HG02610 (cell line): ENCODE measurements at regions not wholly inside any gene's neighbourhood (a gene's known extent, or its start where the extent isn't known, plus 50 kb on each side); places are given as distances from the start of the nearest gene placed in this dataset.

Experiments used
- ATAC-seq: cut with Tn5 transposase; IDR thresholded peaks from one replicate; pipeline ENCODE4 v1.9.1; 2021; ENCODE audit warnings: mild to moderate bottlenecking, moderate library complexity; ENCODE audit not compliant: unreplicated experiment

DNA sequence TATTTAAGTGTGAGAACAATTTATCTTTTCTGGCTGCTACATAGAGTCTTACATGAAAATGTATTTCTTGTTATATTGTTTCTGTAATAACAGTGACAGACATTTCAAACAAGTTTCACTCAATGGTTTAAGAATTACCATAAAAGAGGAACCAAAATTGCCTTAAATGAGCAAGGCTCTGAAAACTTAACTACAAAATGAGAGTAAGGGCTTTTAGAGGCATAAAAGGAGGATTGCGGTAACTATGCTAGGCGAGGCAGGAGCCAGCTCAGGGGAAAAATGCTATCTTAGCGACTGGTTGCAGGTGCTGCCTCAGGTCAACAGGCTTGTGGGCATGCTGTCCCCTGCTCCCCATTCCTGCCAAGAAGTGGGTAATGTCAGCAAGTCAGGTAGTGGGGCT, 81.7 kb upstream of the MSI2 start:
- ATAC-seq: peak; percentile 75

DNA sequence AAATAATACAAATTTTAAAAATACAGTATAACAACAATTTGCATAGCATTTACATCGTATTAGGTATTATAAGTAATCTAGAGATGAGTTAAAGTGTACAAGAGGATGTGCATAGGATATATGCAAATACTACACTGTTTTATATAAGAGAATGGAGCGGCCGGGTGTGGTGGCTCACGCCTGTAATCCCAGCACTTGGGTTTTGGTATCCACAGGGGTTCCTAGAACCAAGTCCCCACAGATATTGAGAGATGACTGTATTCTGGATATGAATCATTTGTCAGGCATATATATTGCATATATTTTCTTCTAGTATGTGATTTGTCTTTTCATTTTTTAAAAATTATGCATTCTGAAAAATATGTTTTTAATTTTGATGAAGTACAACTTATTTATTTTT, 77.5 kb upstream of the MSI2 start:
- ATAC-seq: no peak

DNA sequence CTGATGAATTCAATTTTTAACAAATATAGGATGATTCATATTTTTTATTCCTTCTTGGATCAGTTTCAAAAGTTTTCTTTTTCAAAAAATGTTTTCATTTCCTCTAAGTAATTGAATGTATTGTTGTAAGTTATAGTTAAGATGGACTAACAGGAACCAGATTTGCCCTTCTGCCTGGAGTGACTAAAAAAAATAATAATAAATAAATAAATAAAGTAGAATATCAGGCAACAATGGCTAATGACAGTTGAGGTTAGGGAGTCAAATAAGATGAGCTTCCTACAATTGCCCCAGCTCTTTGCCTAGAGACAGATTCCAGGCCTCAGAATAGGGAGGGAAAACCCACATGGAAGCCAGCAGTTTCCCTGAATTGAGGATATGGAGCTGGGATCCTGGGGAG, 73.7 kb upstream of the MSI2 start:
- ATAC-seq: no peak

DNA sequence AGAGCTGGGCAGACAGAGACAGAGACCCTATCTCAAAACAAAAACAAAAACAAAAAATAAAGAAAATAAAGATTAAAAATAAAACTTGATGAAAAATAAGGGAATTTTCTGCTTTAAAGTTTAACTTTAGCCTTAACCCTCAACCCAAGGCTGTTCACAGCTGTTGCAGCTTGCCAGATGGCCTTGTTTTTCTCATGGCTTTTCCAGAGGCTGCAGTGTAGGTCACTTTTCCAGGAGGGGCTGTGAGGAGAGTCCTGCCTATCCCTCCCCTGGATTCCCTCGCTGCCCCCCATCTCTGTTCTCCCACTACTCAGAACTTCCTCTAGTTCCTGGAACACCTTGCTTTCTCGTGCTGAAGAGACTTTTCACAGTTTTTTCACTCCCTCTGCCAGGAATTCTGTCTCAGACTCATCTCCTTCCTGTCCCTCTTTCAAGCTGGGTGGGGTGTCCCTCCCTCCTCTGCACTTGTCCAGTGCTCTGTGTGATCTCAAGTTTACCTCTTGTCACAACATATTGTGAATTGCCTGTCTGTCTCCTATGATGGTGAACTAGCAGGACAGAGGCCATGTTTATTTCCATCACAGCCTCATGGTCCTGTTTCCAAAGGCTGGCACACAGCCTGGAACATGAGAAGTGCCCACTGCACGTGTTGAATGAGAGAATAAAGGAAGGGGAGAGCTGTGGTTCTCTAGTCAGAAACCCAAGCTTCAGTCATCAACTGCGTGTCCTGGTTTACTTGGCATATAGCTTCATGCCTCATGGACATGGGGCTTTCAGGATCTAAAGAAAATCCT, 69.9 kb upstream of the MSI2 start:
- ATAC-seq: no peak

DNA sequence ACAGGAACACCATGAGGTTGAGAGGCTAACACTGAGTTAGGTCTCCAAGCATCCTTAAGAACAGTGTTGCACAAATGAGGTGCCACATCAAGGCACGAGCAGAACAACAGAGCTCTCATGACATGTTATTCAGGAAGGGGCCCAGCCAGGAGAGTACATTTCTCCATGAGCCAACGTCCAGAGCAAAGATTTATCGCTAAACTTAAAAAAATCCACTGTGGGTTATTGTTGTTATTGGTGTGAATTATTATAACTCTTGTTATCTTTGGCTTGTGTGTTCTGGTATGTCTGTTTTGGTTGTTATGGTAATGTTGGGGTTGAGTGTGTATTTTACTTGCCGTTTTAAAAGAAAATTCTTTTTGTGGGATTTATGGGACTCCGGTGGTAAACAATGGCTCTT, 68.9 kb upstream of the MSI2 start:
- ATAC-seq: no peak

DNA sequence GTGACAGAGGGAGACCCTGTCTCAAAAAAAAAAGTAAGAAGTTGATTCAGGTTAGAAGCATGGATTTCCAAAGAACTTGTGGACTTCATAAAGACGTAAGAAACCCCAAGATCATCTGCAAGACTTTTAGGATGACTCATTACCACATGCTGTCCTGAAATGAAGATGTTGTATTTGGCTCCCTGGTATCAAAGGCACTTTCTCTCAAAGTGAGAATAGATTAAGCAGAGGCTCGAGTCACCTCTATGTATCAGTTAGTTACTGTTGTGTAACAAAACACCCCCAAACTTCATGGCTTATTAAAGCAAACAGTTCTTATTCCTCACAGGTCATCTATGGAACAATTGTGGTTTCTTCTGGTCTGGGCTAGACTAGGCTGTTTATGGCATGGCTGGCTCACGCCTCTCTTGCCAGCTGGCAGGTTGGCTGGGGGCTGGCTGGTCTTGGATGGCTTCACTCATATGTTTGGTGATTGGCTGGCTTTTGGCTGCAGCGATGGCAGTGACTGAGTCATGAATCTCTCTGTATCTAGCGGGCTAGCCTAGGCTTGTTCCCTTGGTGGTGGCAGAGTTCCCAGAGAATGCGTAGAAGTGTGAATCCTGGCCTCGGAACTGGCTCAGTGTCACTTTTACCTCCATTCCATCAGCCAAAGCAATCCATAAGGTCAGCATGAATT, 60.4 kb upstream of the MSI2 start:
- ATAC-seq: no peak

DNA sequence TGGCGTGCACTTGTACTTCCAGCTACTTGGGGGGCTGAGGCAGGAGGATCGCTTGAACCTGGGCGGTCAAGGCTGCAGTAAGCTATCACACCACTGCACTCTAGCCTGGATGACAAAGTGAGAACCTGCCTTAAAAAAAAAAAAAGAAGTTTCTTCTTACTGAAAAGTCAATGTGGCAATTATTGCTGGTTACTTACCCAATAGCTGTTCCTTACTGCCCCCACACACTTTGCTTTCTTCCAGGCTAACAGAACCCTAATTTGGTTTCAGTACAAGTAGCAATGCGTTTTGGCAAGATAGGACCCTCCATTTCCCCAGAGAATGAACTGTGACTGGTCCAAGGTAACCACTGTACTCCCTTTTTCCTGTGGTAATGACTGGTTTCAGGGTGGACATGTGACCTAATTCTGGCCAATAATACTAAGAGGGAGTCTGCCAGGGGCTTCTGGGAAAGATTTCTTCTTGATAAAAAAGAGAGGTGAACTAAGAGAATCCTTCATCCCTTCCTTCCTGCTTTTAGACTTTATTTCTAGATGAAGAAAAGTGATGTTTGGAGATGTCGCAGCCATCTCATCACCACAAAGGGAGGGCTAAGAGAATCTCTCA, 58.8 kb upstream of the MSI2 start:
- no peak for ATAC-seq

DNA sequence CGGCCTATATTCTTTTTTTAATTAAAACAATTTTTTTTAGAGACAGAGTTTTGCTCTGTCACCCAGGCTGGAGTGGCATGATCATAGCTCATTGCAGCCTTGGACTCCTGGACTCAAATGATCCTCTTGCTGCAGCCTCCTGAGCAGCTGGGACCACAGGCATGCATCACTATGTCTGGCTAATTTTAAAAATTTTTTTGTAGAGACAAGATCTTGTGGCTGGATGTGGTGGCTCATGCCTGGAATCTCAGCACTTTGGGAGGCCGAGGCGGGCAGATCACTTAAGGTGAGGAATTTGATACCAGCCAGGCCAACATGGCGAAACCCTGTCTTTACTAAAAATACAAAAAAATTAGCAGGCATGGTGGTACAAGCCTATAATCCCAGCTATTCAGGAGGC, 54.8 kb upstream of the MSI2 start:
- ATAC-seq: no peak

DNA sequence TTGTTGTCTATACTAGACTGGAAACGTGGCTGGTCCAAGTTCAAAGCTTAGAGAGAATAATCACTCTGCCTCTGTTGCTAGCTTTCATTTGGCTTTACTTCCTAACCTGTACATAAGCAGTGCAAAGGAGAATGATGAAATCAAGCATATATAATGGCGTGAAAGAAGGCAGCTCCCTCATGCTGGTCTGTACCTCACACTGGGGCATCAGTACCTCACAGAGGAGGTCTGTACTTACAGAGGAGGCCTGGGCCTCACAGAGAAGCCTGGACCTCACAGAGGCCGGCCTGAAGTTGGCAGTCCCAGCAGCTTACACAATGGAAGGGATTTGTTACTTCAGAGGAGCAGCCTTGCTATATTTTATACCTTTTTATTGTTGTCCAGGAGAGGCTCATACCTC, 53.3 kb upstream of the MSI2 start:
- no peak for ATAC-seq
